GM04504 (cell line): ENCODE measurements at regions not wholly inside any gene's neighbourhood (a gene's known extent, or its start where the extent isn't known, plus 50 kb on each side); places are given as distances from the start of the nearest gene placed in this dataset.
"Not testable (repeated sequence)": the region's sequence is repeated elsewhere in the genome, so short reads cannot be mapped to it uniquely, and the experiment has no call there.

Experiments
- DNase-seq: peaks from one replicate; pipeline ENCODE4 v3.0.0-alpha.2; 2012; ENCODE audit warnings: low read depth

DNA sequence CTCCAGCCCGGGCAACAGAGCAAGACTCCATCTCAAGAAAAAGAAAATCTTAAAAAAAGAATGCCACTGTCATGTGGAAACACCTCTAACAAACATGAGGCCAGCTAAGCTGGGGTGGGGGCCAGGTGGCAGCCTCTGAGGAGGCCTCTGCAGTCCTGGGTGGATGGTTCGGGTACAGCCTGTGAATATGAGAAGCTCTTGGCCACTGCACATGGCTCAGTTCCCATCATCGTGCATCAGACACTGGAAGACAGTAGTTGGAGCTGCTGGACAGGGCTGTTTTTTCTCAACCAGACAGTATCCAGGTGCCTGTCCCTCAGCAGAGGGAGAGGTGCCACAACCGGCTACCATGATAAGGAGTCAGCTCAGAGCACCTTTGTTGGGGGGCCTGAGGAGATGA, 67.9 kb upstream of the PLGLB2 start:
- DNase-seq = not testable (repeated sequence)

DNA sequence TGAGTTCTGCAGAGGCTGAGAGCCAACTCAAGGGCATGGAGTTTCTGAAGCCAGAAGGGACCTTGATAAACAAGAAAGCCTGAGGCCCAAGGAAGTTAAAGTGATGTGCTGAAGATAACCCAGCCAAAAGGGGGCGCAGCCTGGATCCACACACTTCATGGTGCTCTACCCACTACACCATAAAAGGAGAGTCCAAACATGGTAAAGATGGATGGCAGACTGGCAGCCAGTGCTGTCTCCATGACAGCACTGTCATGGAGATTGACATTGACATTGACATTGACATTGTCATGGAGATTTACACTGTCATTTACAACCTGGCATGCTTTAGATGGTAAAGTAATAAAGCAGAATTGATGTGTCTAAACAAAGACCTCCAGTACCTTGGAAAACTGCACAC, 67.2 kb upstream of the PLGLB2 start:
- not testable (repeated sequence) for DNase-seq

DNA sequence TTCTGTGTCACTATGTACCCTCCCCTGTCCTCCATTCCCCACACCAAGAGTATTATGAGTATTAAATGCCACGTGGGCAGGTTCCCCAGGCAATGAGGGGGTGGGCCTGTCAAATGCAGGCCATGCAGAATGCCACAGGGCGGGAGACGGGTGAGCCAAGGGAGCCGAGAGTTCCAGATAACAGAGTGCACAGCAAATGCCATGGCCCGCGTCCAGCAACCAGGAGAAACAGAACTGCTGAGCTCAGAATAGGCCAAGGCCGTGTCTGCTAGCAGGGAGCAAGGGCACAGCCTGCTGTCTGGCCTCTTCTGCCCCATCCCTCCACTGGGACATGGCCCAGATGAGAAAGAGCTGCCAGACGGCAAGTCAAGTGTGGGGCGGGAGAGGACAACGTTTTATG, 64.4 kb upstream of the PLGLB2 start:
- DNase-seq = not testable (repeated sequence)

DNA sequence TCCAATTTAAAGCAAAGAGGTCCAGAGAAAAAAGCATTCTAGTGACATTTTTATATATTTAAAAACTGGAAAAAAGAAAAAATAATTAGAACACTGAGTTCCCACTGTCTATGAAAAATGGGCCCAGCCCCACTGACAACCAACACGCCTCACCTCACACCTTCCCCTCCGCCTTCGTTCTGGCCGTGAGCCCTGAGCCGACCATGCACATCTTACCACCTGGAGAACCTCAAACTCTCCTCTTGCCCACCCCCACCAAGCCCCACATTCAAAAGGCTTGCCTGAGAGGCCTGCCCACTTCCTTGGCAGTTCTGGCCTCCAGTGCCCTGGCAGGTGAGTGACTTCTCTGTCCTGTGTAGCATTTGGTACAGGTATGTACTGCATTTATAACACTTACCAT, 63.9 kb upstream of the PLGLB2 start:
- DNase-seq = not testable (repeated sequence)

DNA sequence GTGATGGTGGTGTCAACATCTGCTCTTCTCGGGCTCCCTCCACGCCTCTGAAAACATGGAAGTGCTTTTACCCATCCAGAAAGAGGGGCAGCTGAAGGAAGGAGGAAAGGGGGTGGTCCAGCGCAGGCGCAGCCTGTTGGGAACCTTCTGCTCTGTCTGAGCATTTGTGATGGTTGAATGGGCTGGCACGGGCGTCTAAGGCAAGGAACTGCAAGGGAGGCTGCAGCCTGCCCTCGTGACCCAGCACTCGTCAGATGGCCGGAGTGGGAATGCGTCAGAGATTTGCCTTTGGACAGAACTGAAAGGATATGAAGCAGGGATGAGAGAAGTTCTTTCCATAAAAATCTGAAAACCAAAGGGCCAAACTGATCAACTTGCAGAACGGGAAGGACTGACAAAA, 62.3 kb upstream of the PLGLB2 start:
- DNase-seq = not testable (repeated sequence)

DNA sequence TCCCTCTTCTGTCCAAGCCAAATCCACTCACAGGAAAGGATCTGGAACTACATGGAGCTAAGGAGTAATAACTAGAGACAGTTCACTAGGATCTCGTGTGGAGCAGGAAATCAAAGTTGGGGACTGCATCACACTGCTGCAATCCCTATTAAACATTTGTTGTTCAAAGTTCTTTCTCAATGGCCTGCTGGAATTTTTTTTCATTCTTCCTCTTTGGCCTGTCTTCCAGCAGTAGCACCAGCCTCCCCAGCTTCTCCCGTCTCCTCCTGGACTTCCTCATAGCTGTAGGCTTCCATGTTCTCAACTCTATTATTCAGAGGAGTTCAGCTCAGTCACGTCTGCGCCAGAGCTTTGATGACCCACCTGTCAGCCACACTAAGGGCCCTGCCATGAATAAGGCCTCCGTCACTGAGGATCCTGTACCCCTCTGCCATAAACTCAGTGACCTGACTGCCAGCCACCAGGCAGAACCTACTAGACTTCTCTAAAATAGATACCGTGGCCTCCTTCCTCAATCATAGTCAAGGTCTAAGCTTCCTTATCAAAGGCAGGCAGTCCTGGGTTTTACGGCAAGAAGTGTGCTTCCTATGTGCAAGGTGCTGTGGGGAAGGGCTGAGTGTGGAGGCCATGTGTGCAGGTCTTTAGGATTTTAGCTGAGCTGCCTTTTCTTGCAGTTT, 60.9 kb upstream of the PLGLB2 start:
- DNase-seq = not testable (repeated sequence)

DNA sequence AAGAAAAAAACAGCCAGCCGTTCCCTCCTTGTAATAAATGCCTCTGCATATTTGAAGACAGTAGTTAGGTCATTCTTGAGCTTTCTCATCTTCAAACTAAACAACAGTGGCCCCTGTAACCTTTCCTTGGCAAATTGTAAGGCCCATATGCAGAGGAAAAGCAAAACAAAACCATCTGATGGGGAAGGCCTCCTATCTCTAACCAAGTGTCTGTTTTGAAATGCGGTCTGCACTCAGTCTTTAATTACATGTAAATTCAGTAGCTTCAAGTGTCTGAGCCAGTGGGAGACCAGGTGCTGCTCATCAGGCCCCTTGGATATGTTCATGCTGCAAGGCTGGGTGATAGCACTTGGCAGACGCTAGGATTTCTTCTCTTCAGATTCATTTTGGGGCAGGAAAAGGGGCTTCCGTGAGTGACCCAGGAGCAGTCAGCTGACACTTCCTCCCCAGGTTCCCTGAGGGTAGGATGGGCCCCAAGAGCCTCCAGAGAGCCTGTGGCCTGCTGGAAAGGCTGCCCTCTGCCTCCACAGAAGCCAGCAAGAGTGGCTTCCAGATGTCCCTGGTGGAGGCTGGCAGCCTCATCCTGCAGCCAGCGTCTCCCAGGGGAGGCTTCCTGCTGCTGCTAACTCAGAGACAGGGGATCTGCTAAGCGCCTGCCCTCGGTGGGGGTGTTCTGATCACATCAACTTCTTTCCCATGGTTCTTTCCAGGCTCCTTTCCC, 60.2 kb upstream of the PLGLB2 start:
- not testable (repeated sequence) for DNase-seq

DNA sequence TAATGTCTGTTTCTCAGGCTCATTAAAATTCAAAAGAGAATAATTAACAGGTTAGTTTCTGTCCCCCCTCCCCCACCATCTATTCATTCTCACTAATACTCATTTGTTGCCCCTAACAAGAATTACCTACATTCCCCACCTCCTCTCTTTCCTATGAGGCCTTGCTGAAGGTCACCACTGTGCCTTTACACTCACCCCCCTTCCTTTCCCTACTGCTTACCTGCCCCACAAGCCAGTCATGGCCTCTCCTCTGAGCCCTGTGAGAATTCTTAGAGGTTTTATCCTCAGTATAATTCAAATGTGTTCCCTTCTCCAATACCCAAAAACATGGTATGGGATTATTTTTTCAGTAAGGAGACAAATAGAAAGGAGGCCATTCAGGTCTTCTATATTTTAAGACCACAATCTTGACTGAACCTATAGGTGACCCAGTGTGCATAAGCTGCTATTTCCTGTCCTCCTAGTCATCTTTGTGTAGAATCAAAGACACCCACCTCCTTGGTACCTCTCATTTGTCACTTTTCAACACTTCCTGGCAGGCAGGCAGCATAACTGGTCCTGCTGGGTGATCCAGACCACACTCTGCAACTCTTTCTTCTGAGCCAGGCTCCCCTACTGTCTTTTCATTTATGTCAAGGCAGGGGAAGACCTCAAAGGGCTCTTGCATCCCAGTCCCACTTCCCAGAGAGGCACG, 55.8 kb upstream of the PLGLB2 start:
- DNase-seq = not testable (repeated sequence)

DNA sequence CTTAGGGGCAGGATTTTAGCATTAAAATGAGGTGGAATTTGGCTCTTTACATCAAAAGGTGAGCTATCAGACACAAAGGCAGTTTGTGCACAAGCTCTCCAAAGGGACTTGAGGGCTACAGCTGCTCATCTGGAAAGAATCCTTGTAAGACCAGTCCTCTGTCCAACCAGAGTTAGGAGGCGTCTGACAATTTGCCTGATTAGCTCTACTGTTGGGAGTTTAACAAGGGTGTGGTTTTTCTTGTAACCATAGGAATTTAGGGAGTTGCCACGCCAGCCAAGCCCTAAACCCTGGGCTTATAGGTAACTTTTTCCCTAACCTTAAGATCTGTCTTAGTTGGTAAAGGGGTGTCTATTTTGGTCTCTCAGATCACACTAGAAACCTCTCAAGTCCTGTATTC, 55.0 kb upstream of the PLGLB2 start:
- not testable (repeated sequence) for DNase-seq

DNA sequence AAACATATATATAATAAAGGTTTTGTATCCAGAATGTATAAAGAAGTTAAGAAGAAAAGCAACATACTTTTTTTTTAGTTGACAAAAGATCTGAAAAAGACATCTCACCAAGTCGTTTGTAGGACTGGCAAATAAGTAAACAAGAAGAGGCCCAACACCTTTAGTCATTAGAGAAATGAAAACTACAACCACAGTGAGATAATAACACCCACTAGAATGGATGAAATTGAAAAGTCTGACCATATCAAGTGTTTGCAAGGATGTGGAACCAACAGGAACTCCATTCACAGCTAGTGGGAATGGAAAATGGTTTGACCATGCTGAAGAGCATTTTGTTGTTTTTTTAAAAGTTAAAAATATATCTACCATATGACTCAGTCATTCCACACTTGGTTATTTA, 54.0 kb upstream of the PLGLB2 start:
- not testable (repeated sequence) for DNase-seq

DNA sequence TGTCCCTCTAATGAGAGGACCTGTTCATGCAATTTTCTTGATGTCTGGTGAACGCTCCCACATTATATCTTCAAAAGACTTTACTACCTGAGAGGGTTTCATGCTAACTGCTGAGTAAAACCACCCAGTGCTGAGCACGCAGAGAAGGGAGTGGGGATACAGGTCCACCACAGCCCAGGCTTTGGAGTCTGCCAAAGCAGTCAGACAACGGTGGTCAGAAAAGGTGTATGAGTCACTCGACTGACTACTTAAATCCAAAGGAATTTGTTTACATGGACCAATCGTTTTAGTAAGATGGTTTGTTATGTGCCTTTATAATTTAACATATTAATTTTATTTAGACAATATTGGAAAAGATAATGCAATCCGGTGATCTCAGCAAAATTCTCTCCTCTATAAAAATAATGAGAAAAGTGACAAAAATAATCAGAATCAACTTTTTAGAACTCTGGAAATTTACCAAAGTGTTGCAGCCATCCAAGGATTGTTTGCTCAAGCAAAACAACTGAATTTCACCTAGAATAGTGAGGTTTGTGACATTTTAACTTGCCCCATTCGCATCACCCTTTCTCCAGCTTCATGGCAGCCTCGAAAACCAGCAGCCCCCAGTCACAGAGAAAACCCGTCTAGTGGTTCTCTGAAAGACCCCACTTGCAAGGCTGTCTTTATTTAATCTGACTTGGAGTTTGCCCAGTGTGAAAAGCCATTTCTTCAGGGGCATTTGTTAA, 52.1 kb upstream of the PLGLB2 start:
- DNase-seq = not testable (repeated sequence)
